Progenitor cell of endocrine pancreas (in vitro differentiated cells): ENCODE measurements at regions not wholly inside any gene's neighbourhood (a gene's known extent, or its start where the extent isn't known, plus 50 kb on each side); places are given as distances from the start of the nearest gene placed in this dataset.

Experiments used
- DNase-seq: peaks from one replicate; pipeline ENCODE4 v3.0.0; 2021; ENCODE audit warnings: low spot score; ENCODE audit not compliant: unreplicated experiment
- H3K27ac Mint-ChIP-seq: 2 replicates; pipeline ENCODE4 v1.8.0; 2021; ENCODE audit warnings: mild to moderate bottlenecking, moderate library complexity, mixed read lengths
- H3K27me3 Mint-ChIP-seq: 2 replicates; pipeline ENCODE4 v1.8.0; 2021; ENCODE audit warnings: mixed read lengths
- H3K36me3 Mint-ChIP-seq: 2 replicates; pipeline ENCODE4 v1.8.0; 2022; ENCODE audit warnings: mixed read lengths; ENCODE audit not compliant: insufficient read depth
- H3K4me1 Mint-ChIP-seq: 2 replicates; pipeline ENCODE4 v1.8.0; 2021; ENCODE audit warnings: low read depth, mixed read lengths
- H3K4me3 Mint-ChIP-seq: 2 replicates; pipeline ENCODE4 v1.8.0; 2021; ENCODE audit warnings: low read depth, mild to moderate bottlenecking, moderate library complexity, mixed read lengths
- H3K9me3 Mint-ChIP-seq: 2 replicates; pipeline ENCODE4 v1.8.0; 2021; ENCODE audit warnings: low read depth, mixed read lengths
- TF ChIP-seq, protein P1 (sequence below): fragments of 200-600 bp; sonication (generic); IDR thresholded peaks from one replicate; pipeline ENCODE4 v1.5.0; 2021; ENCODE audit warnings: antibody characterized with exemption, mild to moderate bottlenecking; ENCODE audit not compliant: unreplicated experiment

DNA sequence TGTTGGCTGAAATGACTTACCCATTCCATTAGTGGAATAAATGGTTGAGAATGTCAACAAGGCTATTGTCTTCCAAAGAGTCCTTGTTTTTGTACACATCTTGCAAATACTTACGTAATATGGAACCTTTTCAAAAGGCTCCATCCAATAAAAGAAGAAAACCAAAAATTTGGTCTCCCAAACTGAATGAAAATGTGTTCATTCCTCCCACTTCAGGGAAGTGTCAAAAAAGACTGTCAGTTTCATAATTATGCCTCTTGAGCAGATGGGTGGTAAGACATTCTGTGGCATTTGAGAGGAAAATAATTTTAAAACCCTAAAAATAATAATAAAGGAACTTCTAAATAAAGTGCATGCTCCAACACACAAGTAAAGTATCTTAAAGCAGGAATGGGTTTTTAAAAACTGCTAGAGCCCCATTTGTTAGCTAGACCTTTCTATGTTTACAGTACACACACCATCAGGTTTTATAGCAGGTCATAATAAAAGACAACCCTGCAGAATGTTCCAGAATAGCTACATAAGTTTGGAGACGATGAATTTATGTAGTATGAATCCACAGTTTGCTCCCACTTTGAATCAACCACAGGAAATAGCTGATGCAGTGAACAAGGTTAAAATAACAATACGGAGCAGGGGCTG lies 843.7 kb downstream of the LRRTM4 start:
- H3K27me3 Mint-ChIP-seq = no peaks in the 10 kb centered on the region
- no peak for DNase-seq
- H3K27ac Mint-ChIP-seq = no peak overlapping the region
- H3K36me3 Mint-ChIP-seq = no peaks in the 10 kb centered on the region
- TF ChIP-seq, protein P1, sequence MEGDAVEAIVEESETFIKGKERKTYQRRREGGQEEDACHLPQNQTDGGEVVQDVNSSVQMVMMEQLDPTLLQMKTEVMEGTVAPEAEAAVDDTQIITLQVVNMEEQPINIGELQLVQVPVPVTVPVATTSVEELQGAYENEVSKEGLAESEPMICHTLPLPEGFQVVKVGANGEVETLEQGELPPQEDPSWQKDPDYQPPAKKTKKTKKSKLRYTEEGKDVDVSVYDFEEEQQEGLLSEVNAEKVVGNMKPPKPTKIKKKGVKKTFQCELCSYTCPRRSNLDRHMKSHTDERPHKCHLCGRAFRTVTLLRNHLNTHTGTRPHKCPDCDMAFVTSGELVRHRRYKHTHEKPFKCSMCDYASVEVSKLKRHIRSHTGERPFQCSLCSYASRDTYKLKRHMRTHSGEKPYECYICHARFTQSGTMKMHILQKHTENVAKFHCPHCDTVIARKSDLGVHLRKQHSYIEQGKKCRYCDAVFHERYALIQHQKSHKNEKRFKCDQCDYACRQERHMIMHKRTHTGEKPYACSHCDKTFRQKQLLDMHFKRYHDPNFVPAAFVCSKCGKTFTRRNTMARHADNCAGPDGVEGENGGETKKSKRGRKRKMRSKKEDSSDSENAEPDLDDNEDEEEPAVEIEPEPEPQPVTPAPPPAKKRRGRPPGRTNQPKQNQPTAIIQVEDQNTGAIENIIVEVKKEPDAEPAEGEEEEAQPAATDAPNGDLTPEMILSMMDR = no peak
- peaks cover 5% of the 10 kb centered on the region for H3K4me1 Mint-ChIP-seq
- no peaks in the 10 kb centered on the region for H3K9me3 Mint-ChIP-seq
- no peak overlapping the region for H3K4me3 Mint-ChIP-seq

DNA sequence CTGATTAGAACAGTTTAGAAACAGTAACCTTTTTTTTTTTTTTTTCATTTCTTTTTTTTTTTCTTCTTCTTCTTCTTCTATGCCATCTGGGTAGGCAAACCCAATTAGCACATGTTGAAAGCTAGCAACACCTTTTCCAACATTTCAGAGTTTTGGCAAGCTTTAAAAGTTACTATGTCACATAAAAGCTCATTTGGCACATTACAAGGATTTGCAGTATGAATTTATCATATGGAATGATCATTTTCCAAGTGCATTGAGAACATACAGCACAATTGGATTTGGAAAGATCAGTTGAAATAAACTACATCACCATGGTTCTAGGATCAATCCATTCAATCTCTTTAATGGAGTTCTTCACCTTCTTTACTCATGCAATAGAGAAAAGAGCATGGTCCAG lies 847.0 kb downstream of the LRRTM4 start:
- Mint-ChIP-seq H3K27ac (no peak overlapping the region), H3K27me3 (no peaks in the 10 kb centered on the region), H3K9me3 (no peaks in the 10 kb centered on the region), H3K4me1 (peaks cover 7% of the 10 kb centered on the region), H3K4me3 (no peak overlapping the region), H3K36me3 (no peaks in the 10 kb centered on the region)
- DNase-seq = no peak
- TF ChIP-seq, protein P1 = no peak

DNA sequence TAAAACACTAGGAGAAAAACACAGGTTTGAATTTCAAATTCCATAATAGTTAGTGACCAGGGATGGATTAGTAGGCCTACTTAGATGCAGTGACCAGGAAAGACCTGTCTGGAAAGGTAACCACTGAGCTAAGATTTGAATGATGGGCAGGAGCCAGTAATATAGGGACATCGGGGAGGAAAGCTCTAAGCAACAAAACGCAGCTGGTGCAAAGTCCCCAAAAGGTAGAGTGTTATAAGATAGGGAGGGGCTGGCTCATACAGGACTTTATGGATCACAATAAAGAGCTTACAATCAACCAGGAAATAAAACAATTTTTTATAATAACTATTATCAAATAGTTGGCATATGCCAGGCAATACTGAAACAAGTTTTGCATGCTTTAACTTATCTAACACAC lies 849.4 kb downstream of the LRRTM4 start:
- no peak for DNase-seq
- Mint-ChIP-seq H3K9me3 (no peaks in the 10 kb centered on the region), H3K4me1 (peaks cover 3% of the 10 kb centered on the region), H3K36me3 (no peaks in the 10 kb centered on the region), H3K4me3 (no peak overlapping the region), H3K27me3 (no peaks in the 10 kb centered on the region), H3K27ac (no peak overlapping the region)
- TF ChIP-seq, protein P1 = no peak

DNA sequence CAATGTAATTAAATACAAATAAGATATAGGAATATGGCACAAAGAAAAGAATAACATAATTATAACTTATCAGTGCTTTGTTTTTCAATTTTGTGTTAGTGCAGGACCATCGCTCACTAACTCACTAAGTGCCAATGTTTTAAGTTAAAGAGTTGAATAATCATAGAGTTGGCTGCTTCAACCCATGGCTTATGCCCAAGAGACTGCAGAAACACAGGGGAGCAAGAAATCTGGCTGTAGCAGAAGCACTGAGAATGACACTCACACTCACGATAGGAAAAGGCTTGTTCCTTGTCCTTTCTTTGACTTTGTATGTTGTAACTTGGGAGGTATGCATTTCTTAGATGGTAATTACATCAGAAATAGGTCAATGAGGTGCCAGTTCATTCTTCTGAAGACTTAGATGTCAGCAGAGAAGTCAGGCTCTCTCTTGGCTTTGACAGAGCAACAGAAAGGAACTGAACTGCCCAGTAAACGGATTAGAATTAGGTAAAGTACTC lies 852.2 kb downstream of the LRRTM4 start:
- peaks cover 3% of the 10 kb centered on the region for H3K4me1 Mint-ChIP-seq
- no peaks in the 10 kb centered on the region for H3K27me3 Mint-ChIP-seq
- no peak overlapping the region for H3K27ac Mint-ChIP-seq
- H3K9me3 Mint-ChIP-seq = no peaks in the 10 kb centered on the region
- no peak for DNase-seq
- H3K4me3 Mint-ChIP-seq = no peak overlapping the region
- TF ChIP-seq, protein P1 = no peak
- no peaks in the 10 kb centered on the region for H3K36me3 Mint-ChIP-seq

DNA sequence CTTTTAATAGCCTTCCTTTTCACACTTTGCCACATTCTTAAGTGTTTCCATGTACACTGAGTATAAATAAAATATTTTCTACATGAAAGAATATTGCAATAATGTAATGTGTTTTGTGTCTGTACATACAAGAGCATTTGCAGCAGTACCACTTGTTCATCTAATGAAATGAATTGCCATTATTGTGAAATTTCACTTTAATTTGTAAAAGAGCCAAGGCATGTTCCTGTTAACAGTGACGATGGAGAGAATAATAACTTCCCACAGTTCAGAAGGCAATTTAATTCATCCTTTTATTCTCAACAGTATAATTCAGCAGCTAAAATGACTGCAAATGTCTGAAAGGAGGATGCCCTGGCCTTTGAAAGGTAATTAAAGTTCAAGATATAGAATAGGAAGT lies 853.9 kb downstream of the LRRTM4 start:
- Mint-ChIP-seq H3K36me3 (no peaks in the 10 kb centered on the region), H3K27me3 (no peaks in the 10 kb centered on the region), H3K9me3 (no peaks in the 10 kb centered on the region), H3K4me3 (no peak overlapping the region), H3K27ac (no peak overlapping the region), H3K4me1 (peaks cover 3% of the 10 kb centered on the region)
- DNase-seq = no peak
- TF ChIP-seq, protein P1 = no peak
